GM23338 (cell line): ENCODE measurements at regions not wholly inside any gene's neighbourhood (a gene's known extent, or its start where the extent isn't known, plus 50 kb on each side); places are given as distances from the start of the nearest gene placed in this dataset.

Experiments
- ATAC-seq: fragments of 200-7000 bp; cut with Tn5 transposase; 3 replicates; pipeline ENCODE4 v1.9.1; 2020
- DNase-seq: peaks from one replicate; pipeline ENCODE4 v3.0.0-alpha.2; 2015; ENCODE audit warnings: low spot score
- H2AFZ ChIP-seq: fragments of 200-600 bp; sonication (generic); 2 replicates; pipeline ENCODE4 v1.8.0; 2016; ENCODE audit warnings: antibody characterized with exemption, mild to moderate bottlenecking, moderate library complexity
- H3F3A ChIP-seq: fragments of 200-600 bp; sonication (generic); replicated peaks from 2 replicates; pipeline ENCODE4 v1.8.0; 2017; ENCODE audit warnings: antibody characterized with exemption, mixed run types, low read depth
- H3K27ac ChIP-seq: fragments of 200-600 bp; sonication (generic); 2 replicates; pipeline ENCODE4 v1.6.1; 2016; ENCODE audit warnings: low read depth
- H3K27me3 ChIP-seq: fragments of 200-600 bp; sonication (generic); 2 replicates; pipeline ENCODE4 v1.8.0; 2016; ENCODE audit warnings: mild to moderate bottlenecking, mixed run types, moderate library complexity; ENCODE audit not compliant: insufficient read depth
- H3K36me3 ChIP-seq: fragments of 200-600 bp; sonication (generic); 2 replicates; pipeline ENCODE4 v1.8.0; 2016; ENCODE audit warnings: mild to moderate bottlenecking; ENCODE audit not compliant: insufficient read depth
- H3K4me1 ChIP-seq: fragments of 200-600 bp; sonication (generic); 2 replicates; pipeline ENCODE4 v1.8.0; 2016; ENCODE audit warnings: mild to moderate bottlenecking, moderate library complexity; ENCODE audit not compliant: insufficient read depth
- H3K4me2 ChIP-seq: fragments of 200-600 bp; sonication (generic); 2 replicates; pipeline ENCODE4 v1.7.1; 2017; ENCODE audit warnings: mixed run types
- H3K4me3 ChIP-seq: fragments of 200-600 bp; sonication (generic); 2 replicates; pipeline ENCODE4 v1.6.1; 2016; ENCODE audit warnings: mixed run types
- H3K79me2 ChIP-seq: fragments of 200-600 bp; sonication (generic); replicated peaks from 2 replicates; pipeline ENCODE4 v1.8.0; 2017; ENCODE audit warnings: mild to moderate bottlenecking; ENCODE audit not compliant: insufficient read depth
- H3K9me2 ChIP-seq: fragments of 200-600 bp; sonication (generic); 2 replicates; pipeline ENCODE4 v1.8.0; 2017; ENCODE audit not compliant: insufficient read depth
- H4K20me1 ChIP-seq: fragments of 200-600 bp; sonication (generic); replicated peaks from 2 replicates; pipeline ENCODE4 v1.8.0; 2017; ENCODE audit warnings: mild to moderate bottlenecking; ENCODE audit not compliant: insufficient read depth
- H3K27ac Mint-ChIP-seq: 2 replicates; pipeline ENCODE4 v1.8.0; 2020; ENCODE audit warnings: inconsistent platforms, mild to moderate bottlenecking, moderate library complexity, mixed read lengths
- H3K27me3 Mint-ChIP-seq: 3 replicates; pipeline ENCODE4 v1.8.0; 2022; ENCODE audit warnings: low read depth, mild to moderate bottlenecking, moderate library complexity, mixed read lengths, inconsistent platforms; ENCODE audit not compliant: insufficient read depth, poor library complexity
- H3K36me3 Mint-ChIP-seq: 3 replicates; pipeline ENCODE4 v1.8.0; 2021; ENCODE audit warnings: low read depth, mild to moderate bottlenecking, inconsistent platforms, moderate library complexity, mixed read lengths
- H3K4me1 Mint-ChIP-seq: 3 replicates; pipeline ENCODE4 v1.8.0; 2020; ENCODE audit warnings: mild to moderate bottlenecking, inconsistent platforms, mixed read lengths
- H3K4me3 Mint-ChIP-seq: 3 replicates; pipeline ENCODE4 v1.8.0; 2021; ENCODE audit warnings: moderate library complexity, mild to moderate bottlenecking, inconsistent platforms, mixed read lengths
- H3K9me3 Mint-ChIP-seq: 3 replicates; pipeline ENCODE4 v1.8.0; 2020; ENCODE audit warnings: moderate library complexity, mild to moderate bottlenecking, inconsistent platforms, mixed read lengths
- CREB1 ChIP-seq: fragments of 250-450 bp; sonication (Bioruptor Pico); IDR thresholded peaks from 2 replicates; pipeline ENCODE4 v1.5.0; 2020; ENCODE audit warnings: low read depth, mild to moderate bottlenecking, moderate library complexity
- EZH2 ChIP-seq: fragments of 200-600 bp; sonication (generic); IDR thresholded peaks from one replicate; pipeline ENCODE4 v1.8.0; 2017; ENCODE audit warnings: antibody characterized with exemption, mild to moderate bottlenecking, low read depth; ENCODE audit not compliant: unreplicated experiment
- POLR2AphosphoS5 ChIP-seq: IDR thresholded peaks from 2 replicates; pipeline ENCODE4 v1.6.1; 2016; ENCODE audit warnings: antibody characterized with exemption, low read depth
- ZNF114 ChIP-seq: fragments of 250-450 bp; sonication (Bioruptor Pico); IDR thresholded peaks from 2 replicates; pipeline ENCODE4 v1.5.0; 2020; ENCODE audit warnings: mild to moderate bottlenecking, moderate library complexity
- ZNF331 ChIP-seq: fragments of 250-450 bp; sonication (Bioruptor Pico); IDR thresholded peaks from 2 replicates; pipeline ENCODE4 v1.5.0; 2020; ENCODE audit warnings: low read depth, mild to moderate bottlenecking, moderate library complexity
- TF ChIP-seq, protein P1 (sequence below): fragments of 250-450 bp; sonication (Bioruptor Pico); IDR thresholded peaks from 2 replicates; pipeline ENCODE4 v1.5.0; 2020; ENCODE audit warnings: mild to moderate bottlenecking, moderate library complexity
- TF ChIP-seq, protein P2 (sequence below): IDR thresholded peaks from one replicate; pipeline ENCODE4 v1.6.1; 2018; ENCODE audit warnings: antibody characterized with exemption; ENCODE audit not compliant: unreplicated experiment

DNA sequence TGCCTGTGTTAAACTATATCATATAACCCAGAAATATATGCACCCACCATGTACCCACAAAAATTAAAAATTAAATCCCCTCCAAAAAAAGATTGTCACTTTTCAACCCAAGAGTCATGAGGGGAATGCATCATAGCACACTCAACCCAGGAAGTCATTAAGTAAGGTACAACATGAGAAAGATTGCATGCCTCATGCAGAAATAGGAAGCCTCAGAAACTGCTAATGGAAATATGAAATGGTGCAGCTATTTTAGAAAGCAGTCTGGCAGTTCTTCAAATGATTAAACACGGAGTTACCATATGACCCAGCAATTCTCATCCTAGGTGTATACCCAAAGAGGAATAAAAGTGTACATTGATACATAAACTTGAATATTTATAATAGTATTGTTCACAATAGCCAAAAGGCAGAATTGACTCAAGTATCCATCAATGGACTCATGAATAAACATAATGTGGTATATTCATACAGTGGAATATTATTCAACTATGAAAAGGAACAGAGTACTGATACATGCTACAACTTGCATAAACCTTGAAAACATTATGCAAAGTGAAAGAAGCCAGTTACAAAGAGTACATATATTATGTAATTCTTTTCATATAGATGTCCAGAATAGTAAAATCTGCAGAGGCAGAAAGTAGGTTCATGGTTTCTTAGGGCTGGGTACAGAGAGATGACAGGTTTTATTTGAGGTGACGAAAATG lies 70.4 kb downstream of the TMEM100 start (continued):
- TF ChIP-seq, protein P1, sequence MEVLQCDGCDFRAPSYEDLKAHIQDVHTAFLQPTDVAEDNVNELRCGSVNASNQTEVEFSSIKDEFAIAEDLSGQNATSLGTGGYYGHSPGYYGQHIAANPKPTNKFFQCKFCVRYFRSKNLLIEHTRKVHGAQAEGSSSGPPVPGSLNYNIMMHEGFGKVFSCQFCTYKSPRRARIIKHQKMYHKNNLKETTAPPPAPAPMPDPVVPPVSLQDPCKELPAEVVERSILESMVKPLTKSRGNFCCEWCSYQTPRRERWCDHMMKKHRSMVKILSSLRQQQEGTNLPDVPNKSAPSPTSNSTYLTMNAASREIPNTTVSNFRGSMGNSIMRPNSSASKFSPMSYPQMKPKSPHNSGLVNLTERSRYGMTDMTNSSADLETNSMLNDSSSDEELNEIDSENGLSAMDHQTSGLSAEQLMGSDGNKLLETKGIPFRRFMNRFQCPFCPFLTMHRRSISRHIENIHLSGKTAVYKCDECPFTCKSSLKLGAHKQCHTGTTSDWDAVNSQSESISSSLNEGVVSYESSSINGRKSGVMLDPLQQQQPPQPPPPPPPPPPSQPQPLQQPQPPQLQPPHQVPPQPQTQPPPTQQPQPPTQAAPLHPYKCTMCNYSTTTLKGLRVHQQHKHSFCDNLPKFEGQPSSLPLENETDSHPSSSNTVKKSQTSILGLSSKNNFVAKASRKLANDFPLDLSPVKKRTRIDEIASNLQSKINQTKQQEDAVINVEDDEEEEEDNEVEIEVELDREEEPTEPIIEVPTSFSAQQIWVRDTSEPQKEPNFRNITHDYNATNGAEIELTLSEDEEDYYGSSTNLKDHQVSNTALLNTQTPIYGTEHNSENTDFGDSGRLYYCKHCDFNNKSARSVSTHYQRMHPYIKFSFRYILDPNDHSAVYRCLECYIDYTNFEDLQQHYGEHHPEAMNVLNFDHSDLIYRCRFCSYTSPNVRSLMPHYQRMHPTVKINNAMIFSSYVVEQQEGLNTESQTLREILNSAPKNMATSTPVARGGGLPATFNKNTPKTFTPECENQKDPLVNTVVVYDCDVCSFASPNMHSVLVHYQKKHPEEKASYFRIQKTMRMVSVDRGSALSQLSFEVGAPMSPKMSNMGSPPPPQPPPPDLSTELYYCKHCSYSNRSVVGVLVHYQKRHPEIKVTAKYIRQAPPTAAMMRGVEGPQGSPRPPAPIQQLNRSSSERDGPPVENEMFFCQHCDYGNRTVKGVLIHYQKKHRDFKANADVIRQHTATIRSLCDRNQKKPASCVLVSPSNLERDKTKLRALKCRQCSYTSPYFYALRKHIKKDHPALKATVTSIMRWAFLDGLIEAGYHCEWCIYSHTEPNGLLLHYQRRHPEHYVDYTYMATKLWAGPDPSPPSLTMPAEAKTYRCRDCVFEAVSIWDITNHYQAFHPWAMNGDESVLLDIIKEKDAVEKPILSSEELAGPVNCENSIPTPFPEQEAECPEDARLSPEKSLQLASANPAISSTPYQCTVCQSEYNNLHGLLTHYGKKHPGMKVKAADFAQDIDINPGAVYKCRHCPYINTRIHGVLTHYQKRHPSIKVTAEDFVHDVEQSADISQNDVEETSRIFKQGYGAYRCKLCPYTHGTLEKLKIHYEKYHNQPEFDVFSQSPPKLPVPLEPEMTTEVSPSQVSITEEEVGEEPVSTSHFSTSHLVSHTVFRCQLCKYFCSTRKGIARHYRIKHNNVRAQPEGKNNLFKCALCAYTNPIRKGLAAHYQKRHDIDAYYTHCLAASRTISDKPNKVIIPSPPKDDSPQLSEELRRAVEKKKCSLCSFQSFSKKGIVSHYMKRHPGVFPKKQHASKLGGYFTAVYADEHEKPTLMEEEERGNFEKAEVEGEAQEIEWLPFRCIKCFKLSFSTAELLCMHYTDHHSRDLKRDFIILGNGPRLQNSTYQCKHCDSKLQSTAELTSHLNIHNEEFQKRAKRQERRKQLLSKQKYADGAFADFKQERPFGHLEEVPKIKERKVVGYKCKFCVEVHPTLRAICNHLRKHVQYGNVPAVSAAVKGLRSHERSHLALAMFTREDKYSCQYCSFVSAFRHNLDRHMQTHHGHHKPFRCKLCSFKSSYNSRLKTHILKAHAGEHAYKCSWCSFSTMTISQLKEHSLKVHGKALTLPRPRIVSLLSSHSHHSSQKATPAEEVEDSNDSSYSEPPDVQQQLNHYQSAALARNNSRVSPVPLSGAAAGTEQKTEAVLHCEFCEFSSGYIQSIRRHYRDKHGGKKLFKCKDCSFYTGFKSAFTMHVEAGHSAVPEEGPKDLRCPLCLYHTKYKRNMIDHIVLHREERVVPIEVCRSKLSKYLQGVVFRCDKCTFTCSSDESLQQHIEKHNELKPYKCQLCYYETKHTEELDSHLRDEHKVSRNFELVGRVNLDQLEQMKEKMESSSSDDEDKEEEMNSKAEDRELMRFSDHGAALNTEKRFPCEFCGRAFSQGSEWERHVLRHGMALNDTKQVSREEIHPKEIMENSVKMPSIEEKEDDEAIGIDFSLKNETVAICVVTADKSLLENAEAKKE (CRISPR knock-in tag) = no peak
- TF ChIP-seq CREB1 (CRISPR knock-in tag) = no peak
- TF ChIP-seq ZNF114 (CRISPR knock-in tag) = no peak
- no peak for TF ChIP-seq EZH2
- TF ChIP-seq ZNF331 = no peak

DNA sequence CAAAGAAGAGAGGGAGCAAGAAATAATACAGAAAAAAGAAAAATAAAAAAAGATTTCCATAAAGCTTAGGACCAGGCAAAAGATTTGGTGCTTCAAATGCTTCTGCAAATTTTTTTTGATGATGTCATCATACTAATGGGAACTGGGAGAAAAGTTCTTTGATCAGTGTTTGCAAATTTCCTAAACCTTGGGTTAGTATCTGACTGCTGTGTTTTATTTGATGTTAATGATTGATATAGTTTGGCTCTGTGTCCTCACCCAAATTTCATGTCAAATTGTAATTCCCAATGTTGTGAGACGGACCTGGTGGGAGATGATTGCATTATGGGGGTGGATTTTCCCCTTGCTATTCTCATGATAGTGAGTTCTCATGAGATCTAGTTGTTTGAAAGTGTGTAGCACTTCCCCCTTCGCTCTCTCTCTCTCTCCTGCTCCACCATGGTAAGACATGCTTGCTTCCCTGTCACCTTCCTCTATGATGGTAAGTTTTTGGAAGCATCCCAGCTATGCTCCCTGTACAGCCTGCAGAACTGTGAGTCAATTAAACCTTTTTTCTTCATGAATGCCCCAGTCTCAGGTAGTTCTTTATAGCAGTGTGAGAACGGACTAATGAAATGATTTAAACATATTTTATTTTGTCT lies 72.6 kb downstream of the TMEM100 start:
- Histone ChIP-seq H3F3A (no peaks in the 10 kb centered on the region), H4K20me1 (no peaks in the 10 kb centered on the region), H2AFZ (no peak overlapping the region), H3K79me2 (no peaks in the 10 kb centered on the region), H3K4me2 (no peak overlapping the region), H3K9me2 (0 out of 2 replicates have a peak, but pooled peaks cover 3% of the 10 kb centered on the region), H3K4me3 (no peak overlapping the region), H3K27ac (no peak overlapping the region), H3K4me1 (no peaks in the 10 kb centered on the region), H3K36me3 (no peaks in the 10 kb centered on the region), H3K27me3 (no peaks in the 10 kb centered on the region)
- Mint-ChIP-seq H3K4me3 (no peak overlapping the region), H3K36me3 (no peaks in the 10 kb centered on the region), H3K27ac (no peak overlapping the region), H3K27me3 (no peaks in the 10 kb centered on the region), H3K4me1 (peaks cover 5% of the 10 kb centered on the region), H3K9me3 (no peaks in the 10 kb centered on the region; the same call in 2 of the 3 replicates)
- no peak for ATAC-seq
- no peak for DNase-seq
- no peak for TF ChIP-seq CREB1 (CRISPR knock-in tag)
- TF ChIP-seq, protein P2, sequence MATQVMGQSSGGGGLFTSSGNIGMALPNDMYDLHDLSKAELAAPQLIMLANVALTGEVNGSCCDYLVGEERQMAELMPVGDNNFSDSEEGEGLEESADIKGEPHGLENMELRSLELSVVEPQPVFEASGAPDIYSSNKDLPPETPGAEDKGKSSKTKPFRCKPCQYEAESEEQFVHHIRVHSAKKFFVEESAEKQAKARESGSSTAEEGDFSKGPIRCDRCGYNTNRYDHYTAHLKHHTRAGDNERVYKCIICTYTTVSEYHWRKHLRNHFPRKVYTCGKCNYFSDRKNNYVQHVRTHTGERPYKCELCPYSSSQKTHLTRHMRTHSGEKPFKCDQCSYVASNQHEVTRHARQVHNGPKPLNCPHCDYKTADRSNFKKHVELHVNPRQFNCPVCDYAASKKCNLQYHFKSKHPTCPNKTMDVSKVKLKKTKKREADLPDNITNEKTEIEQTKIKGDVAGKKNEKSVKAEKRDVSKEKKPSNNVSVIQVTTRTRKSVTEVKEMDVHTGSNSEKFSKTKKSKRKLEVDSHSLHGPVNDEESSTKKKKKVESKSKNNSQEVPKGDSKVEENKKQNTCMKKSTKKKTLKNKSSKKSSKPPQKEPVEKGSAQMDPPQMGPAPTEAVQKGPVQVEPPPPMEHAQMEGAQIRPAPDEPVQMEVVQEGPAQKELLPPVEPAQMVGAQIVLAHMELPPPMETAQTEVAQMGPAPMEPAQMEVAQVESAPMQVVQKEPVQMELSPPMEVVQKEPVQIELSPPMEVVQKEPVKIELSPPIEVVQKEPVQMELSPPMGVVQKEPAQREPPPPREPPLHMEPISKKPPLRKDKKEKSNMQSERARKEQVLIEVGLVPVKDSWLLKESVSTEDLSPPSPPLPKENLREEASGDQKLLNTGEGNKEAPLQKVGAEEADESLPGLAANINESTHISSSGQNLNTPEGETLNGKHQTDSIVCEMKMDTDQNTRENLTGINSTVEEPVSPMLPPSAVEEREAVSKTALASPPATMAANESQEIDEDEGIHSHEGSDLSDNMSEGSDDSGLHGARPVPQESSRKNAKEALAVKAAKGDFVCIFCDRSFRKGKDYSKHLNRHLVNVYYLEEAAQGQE = no peak
- TF ChIP-seq ZNF114 (CRISPR knock-in tag) = no peak
- TF ChIP-seq EZH2 = no peak
- no peak for TF ChIP-seq POLR2AphosphoS5
